ENCODE measurements at regions not wholly inside any gene's neighbourhood (a gene's known extent, or its start where the extent isn't known, plus 50 kb on each side); places are given as distances from the start of the nearest gene placed in this dataset.
A peak's percentile ranks its signal among the peaks of the same experiment; 100 is the strongest.

GRCh38 chr18:8928044-8928443 is 174.5 kb upstream of the NDUFV2 start:
- TF ChIP-seq EZH2phosphoT487 (IDR thresholded peaks at IDR 0.05; ENCODE audit: borderline replicate concordance, low read length) (no peak), CTCF (IDR thresholded peaks at IDR 0.05; ENCODE audit: low read depth, low read length, poor library complexity, severe bottlenecking) (no peak)
- no peak overlapping the region for H3K27ac ChIP-seq (ENCODE audit: low read depth, low read length)
- H3K9me2 ChIP-seq (replicated peaks; ENCODE audit: control insufficient read depth, low read length), result no peaks in the 10 kb centered on the region
- no peak overlapping the region for H3K4me3 ChIP-seq (ENCODE audit: low read length)
- H3K4me2 ChIP-seq (ENCODE audit: low read length), result no peak overlapping the region
- H3K36me3 ChIP-seq (ENCODE audit: control insufficient read depth, low read length), result peaks cover 11% of the 10 kb centered on the region
- H3K27me3 ChIP-seq (ENCODE audit: control insufficient read depth, low read length), result no peaks in the 10 kb centered on the region
- no peaks in the 10 kb centered on the region for H4K20me1 ChIP-seq (ENCODE audit: control insufficient read depth, insufficient read depth, low read depth, low read length)
- peaks cover 38% of the 10 kb centered on the region for H3K9me3 ChIP-seq (ENCODE audit: control insufficient read depth, insufficient read depth, low read length)
- peaks cover 6% of the 10 kb centered on the region; the same call in 1 of the 2 replicates for H3F3A ChIP-seq (ENCODE audit: control insufficient read depth, insufficient read depth)
- peaks cover 34% of the 10 kb centered on the region for H3K4me1 ChIP-seq (ENCODE audit: control insufficient read depth, low read length)
- no peaks in the 10 kb centered on the region for H3K79me2 ChIP-seq (ENCODE audit: control insufficient read depth, low read length)

- TF ChIP-seq EZH2phosphoT487 (IDR thresholded peaks at IDR 0.05; ENCODE audit: borderline replicate concordance, low read length), result no peak
- no peak for TF ChIP-seq CTCF (IDR thresholded peaks at IDR 0.05; ENCODE audit: low read depth, low read length, poor library complexity, severe bottlenecking)
- peaks cover 41% of the 10 kb centered on the region for H3K9me3 ChIP-seq (ENCODE audit: control insufficient read depth, insufficient read depth, low read length)
- no peaks in the 10 kb centered on the region for H4K20me1 ChIP-seq (ENCODE audit: control insufficient read depth, insufficient read depth, low read depth, low read length)
Observed at GRCh38 chr18:8928847-8929780, 173.4 kb upstream of the NDUFV2 start.

GRCh38 chr18:8930990-8931616 is 171.4 kb upstream of the NDUFV2 start:
- H3K9me3 ChIP-seq (ENCODE audit: control insufficient read depth, insufficient read depth, low read length), result peaks cover 40% of the 10 kb centered on the region
- H3K4me3 ChIP-seq (ENCODE audit: low read length), result peak overlapping the region; percentile 45
- TF ChIP-seq EZH2phosphoT487 (IDR thresholded peaks at IDR 0.05; ENCODE audit: borderline replicate concordance, low read length), result no peak
- TF ChIP-seq CTCF (IDR thresholded peaks at IDR 0.05; ENCODE audit: low read depth, low read length, poor library complexity, severe bottlenecking), result no peak
- peaks cover 11% of the 10 kb centered on the region for H3K36me3 ChIP-seq (ENCODE audit: control insufficient read depth, low read length)
- no peaks in the 10 kb centered on the region for H4K20me1 ChIP-seq (ENCODE audit: control insufficient read depth, insufficient read depth, low read depth, low read length)
- H3K9me2 ChIP-seq (replicated peaks; ENCODE audit: control insufficient read depth, low read length), result no peaks in the 10 kb centered on the region
- peak overlapping the region; percentile 93 for H3K27ac ChIP-seq (ENCODE audit: low read depth, low read length)
- H3K27me3 ChIP-seq (ENCODE audit: control insufficient read depth, low read length), result no peaks in the 10 kb centered on the region
- no peaks in the 10 kb centered on the region for H3K79me2 ChIP-seq (ENCODE audit: control insufficient read depth, low read length)
- peaks cover 42% of the 10 kb centered on the region for H3K4me1 ChIP-seq (ENCODE audit: control insufficient read depth, low read length)
- peak overlapping the region; percentile 61 for H3K4me2 ChIP-seq (ENCODE audit: low read length)
- H3F3A ChIP-seq (ENCODE audit: control insufficient read depth, insufficient read depth), result peaks cover 6% of the 10 kb centered on the region; the same call in 1 of the 2 replicates

More at GRCh38 chr18:8928847-8929780, 173.4 kb upstream of the NDUFV2 start:
- Histone ChIP-seq H3K36me3 (ENCODE audit: control insufficient read depth, low read length) (peaks cover 11% of the 10 kb centered on the region), H3K27ac (ENCODE audit: low read depth, low read length) (peak overlapping the region; percentile 93; the same call in 1 of the 2 replicates), H3K27me3 (ENCODE audit: control insufficient read depth, low read length) (no peaks in the 10 kb centered on the region), H3K4me2 (ENCODE audit: low read length) (no peak overlapping the region), H3K4me3 (ENCODE audit: low read length) (no peak overlapping the region), H3K4me1 (ENCODE audit: control insufficient read depth, low read length) (peaks cover 42% of the 10 kb centered on the region), H3K9me2 (replicated peaks; ENCODE audit: control insufficient read depth, low read length) (no peaks in the 10 kb centered on the region), H3F3A (ENCODE audit: control insufficient read depth, insufficient read depth) (peaks cover 6% of the 10 kb centered on the region; the same call in 1 of the 2 replicates), H3K79me2 (ENCODE audit: control insufficient read depth, low read length) (no peaks in the 10 kb centered on the region)
